GM23338 (cell line): ENCODE measurements at regions not wholly inside any gene's neighbourhood (a gene's known extent, or its start where the extent isn't known, plus 50 kb on each side); places are given as distances from the start of the nearest gene placed in this dataset.

Experiments used
- ATAC-seq: fragments of 200-7000 bp; cut with Tn5 transposase; 3 replicates; pipeline ENCODE4 v1.9.1; 2020
- DNase-seq: peaks from one replicate; pipeline ENCODE4 v3.0.0-alpha.2; 2015; ENCODE audit warnings: low spot score
- H2AFZ ChIP-seq: fragments of 200-600 bp; sonication (generic); 2 replicates; pipeline ENCODE4 v1.8.0; 2016; ENCODE audit warnings: antibody characterized with exemption, mild to moderate bottlenecking, moderate library complexity
- H3F3A ChIP-seq: fragments of 200-600 bp; sonication (generic); replicated peaks from 2 replicates; pipeline ENCODE4 v1.8.0; 2017; ENCODE audit warnings: antibody characterized with exemption, mixed run types, low read depth
- H3K27ac ChIP-seq: fragments of 200-600 bp; sonication (generic); 2 replicates; pipeline ENCODE4 v1.6.1; 2016; ENCODE audit warnings: low read depth
- H3K27me3 ChIP-seq: fragments of 200-600 bp; sonication (generic); 2 replicates; pipeline ENCODE4 v1.8.0; 2016; ENCODE audit warnings: mild to moderate bottlenecking, mixed run types, moderate library complexity; ENCODE audit not compliant: insufficient read depth
- H3K36me3 ChIP-seq: fragments of 200-600 bp; sonication (generic); 2 replicates; pipeline ENCODE4 v1.8.0; 2016; ENCODE audit warnings: mild to moderate bottlenecking; ENCODE audit not compliant: insufficient read depth
- H3K4me1 ChIP-seq: fragments of 200-600 bp; sonication (generic); 2 replicates; pipeline ENCODE4 v1.8.0; 2016; ENCODE audit warnings: mild to moderate bottlenecking, moderate library complexity; ENCODE audit not compliant: insufficient read depth
- H3K4me2 ChIP-seq: fragments of 200-600 bp; sonication (generic); 2 replicates; pipeline ENCODE4 v1.7.1; 2017; ENCODE audit warnings: mixed run types
- H3K4me3 ChIP-seq: fragments of 200-600 bp; sonication (generic); 2 replicates; pipeline ENCODE4 v1.6.1; 2016; ENCODE audit warnings: mixed run types
- H3K79me2 ChIP-seq: fragments of 200-600 bp; sonication (generic); replicated peaks from 2 replicates; pipeline ENCODE4 v1.8.0; 2017; ENCODE audit warnings: mild to moderate bottlenecking; ENCODE audit not compliant: insufficient read depth
- H3K9me2 ChIP-seq: fragments of 200-600 bp; sonication (generic); 2 replicates; pipeline ENCODE4 v1.8.0; 2017; ENCODE audit not compliant: insufficient read depth
- H4K20me1 ChIP-seq: fragments of 200-600 bp; sonication (generic); replicated peaks from 2 replicates; pipeline ENCODE4 v1.8.0; 2017; ENCODE audit warnings: mild to moderate bottlenecking; ENCODE audit not compliant: insufficient read depth
- H3K27ac Mint-ChIP-seq: 2 replicates; pipeline ENCODE4 v1.8.0; 2020; ENCODE audit warnings: inconsistent platforms, mild to moderate bottlenecking, moderate library complexity, mixed read lengths
- H3K27me3 Mint-ChIP-seq: 3 replicates; pipeline ENCODE4 v1.8.0; 2022; ENCODE audit warnings: low read depth, mild to moderate bottlenecking, moderate library complexity, mixed read lengths, inconsistent platforms; ENCODE audit not compliant: insufficient read depth, poor library complexity
- H3K36me3 Mint-ChIP-seq: 3 replicates; pipeline ENCODE4 v1.8.0; 2021; ENCODE audit warnings: low read depth, mild to moderate bottlenecking, inconsistent platforms, moderate library complexity, mixed read lengths
- H3K4me1 Mint-ChIP-seq: 3 replicates; pipeline ENCODE4 v1.8.0; 2020; ENCODE audit warnings: mild to moderate bottlenecking, inconsistent platforms, mixed read lengths
- H3K4me3 Mint-ChIP-seq: 3 replicates; pipeline ENCODE4 v1.8.0; 2021; ENCODE audit warnings: moderate library complexity, mild to moderate bottlenecking, inconsistent platforms, mixed read lengths
- H3K9me3 Mint-ChIP-seq: 3 replicates; pipeline ENCODE4 v1.8.0; 2020; ENCODE audit warnings: moderate library complexity, mild to moderate bottlenecking, inconsistent platforms, mixed read lengths
- CREB1 ChIP-seq: fragments of 250-450 bp; sonication (Bioruptor Pico); IDR thresholded peaks from 2 replicates; pipeline ENCODE4 v1.5.0; 2020; ENCODE audit warnings: low read depth, mild to moderate bottlenecking, moderate library complexity
- EZH2 ChIP-seq: fragments of 200-600 bp; sonication (generic); IDR thresholded peaks from one replicate; pipeline ENCODE4 v1.8.0; 2017; ENCODE audit warnings: antibody characterized with exemption, mild to moderate bottlenecking, low read depth; ENCODE audit not compliant: unreplicated experiment
- EZH2phosphoT487 ChIP-seq: fragments of 200-600 bp; sonication (generic); IDR thresholded peaks from one replicate; pipeline ENCODE4 v1.8.1; 2018; ENCODE audit warnings: antibody characterized with exemption; ENCODE audit not compliant: unreplicated experiment
- JUNB ChIP-seq: IDR thresholded peaks from one replicate; pipeline ENCODE4 v1.6.1; 2016; ENCODE audit warnings: antibody characterized with exemption; ENCODE audit not compliant: unreplicated experiment
- NANOG ChIP-seq: IDR thresholded peaks from 2 replicates; pipeline ENCODE4 v1.6.1; 2016; ENCODE audit warnings: antibody characterized with exemption, borderline replicate concordance
- POLR2AphosphoS5 ChIP-seq: IDR thresholded peaks from 2 replicates; pipeline ENCODE4 v1.6.1; 2016; ENCODE audit warnings: antibody characterized with exemption, low read depth
- STAT1 ChIP-seq: IDR thresholded peaks from one replicate; pipeline ENCODE4 v1.6.1; 2016; ENCODE audit warnings: antibody characterized with exemption; ENCODE audit not compliant: unreplicated experiment
- ZNF114 ChIP-seq: fragments of 250-450 bp; sonication (Bioruptor Pico); IDR thresholded peaks from 2 replicates; pipeline ENCODE4 v1.5.0; 2020; ENCODE audit warnings: mild to moderate bottlenecking, moderate library complexity
- ZNF331 ChIP-seq: fragments of 250-450 bp; sonication (Bioruptor Pico); IDR thresholded peaks from 2 replicates; pipeline ENCODE4 v1.5.0; 2020; ENCODE audit warnings: low read depth, mild to moderate bottlenecking, moderate library complexity
- TF ChIP-seq, protein P1 (sequence below), 2 experiments: fragments of 200-600 bp in 1 of 2; sonication (generic) in 1 of 2; conservative IDR thresholded peaks; 2 replicates each; pipeline versions ENCODE4 v1.5.1 to v1.6.1; 2016 to 2017; ENCODE audit warnings: antibody characterized with exemption in 2 of 2, low read depth in 2 of 2, mild to moderate bottlenecking in 2 of 2, moderate library complexity in 1 of 2
- TF ChIP-seq, protein P2 (sequence below): IDR thresholded peaks from 2 replicates; pipeline ENCODE4 v1.6.1; 2016; ENCODE audit warnings: antibody characterized with exemption
- TF ChIP-seq, protein P3 (sequence below): fragments of 250-450 bp; sonication (Bioruptor Pico); IDR thresholded peaks from 2 replicates; pipeline ENCODE4 v1.5.0; 2020; ENCODE audit warnings: mild to moderate bottlenecking, moderate library complexity
- TF ChIP-seq, protein P4 (sequence below): IDR thresholded peaks from one replicate; pipeline ENCODE4 v1.6.1; 2018; ENCODE audit warnings: antibody characterized with exemption; ENCODE audit not compliant: unreplicated experiment

DNA sequence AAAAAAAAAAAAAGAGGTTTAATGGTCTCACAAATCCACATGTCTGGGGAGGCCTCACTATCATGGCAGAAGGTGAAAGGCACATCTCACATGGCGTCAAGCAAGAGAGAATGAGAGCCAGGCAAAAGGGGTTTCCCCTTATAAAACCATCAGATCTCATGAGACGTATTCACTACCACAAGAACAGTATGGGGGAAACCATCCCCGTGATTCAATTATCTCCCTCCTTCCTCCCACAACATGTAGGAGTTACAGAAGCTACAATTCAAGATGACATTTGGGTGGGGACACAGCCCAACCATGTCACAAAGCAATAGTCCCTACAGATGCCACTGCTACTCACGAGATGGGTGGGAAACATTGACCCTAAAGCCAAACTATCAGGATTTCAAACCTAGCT, 392.7 kb upstream of the ID2 start:
- H3K27ac Mint-ChIP-seq: no peak overlapping the region
- H3K4me1 Mint-ChIP-seq: peaks cover 4% of the 10 kb centered on the region
- ATAC-seq: no peak
- Histone ChIP-seq H3K36me3 (no peaks in the 10 kb centered on the region), H2AFZ (no peak overlapping the region), H3K27ac (no peak overlapping the region), H3K27me3 (no peaks in the 10 kb centered on the region), H3K4me1 (no peaks in the 10 kb centered on the region), H3K79me2 (no peaks in the 10 kb centered on the region), H3K9me2 (peaks cover 10% of the 10 kb centered on the region), H4K20me1 (no peaks in the 10 kb centered on the region), H3F3A (no peaks in the 10 kb centered on the region), H3K4me3 (no peak overlapping the region), H3K4me2 (no peak overlapping the region)
- DNase-seq: no peak
- no peak overlapping the region for H3K4me3 Mint-ChIP-seq
- no peak for TF ChIP-seq ZNF331
- no peak for TF ChIP-seq EZH2
- no peak for TF ChIP-seq EZH2phosphoT487
- TF ChIP-seq ZNF114: no peak
- TF ChIP-seq JUNB: no peak
- no peak for TF ChIP-seq POLR2AphosphoS5
- TF ChIP-seq, protein P1, sequence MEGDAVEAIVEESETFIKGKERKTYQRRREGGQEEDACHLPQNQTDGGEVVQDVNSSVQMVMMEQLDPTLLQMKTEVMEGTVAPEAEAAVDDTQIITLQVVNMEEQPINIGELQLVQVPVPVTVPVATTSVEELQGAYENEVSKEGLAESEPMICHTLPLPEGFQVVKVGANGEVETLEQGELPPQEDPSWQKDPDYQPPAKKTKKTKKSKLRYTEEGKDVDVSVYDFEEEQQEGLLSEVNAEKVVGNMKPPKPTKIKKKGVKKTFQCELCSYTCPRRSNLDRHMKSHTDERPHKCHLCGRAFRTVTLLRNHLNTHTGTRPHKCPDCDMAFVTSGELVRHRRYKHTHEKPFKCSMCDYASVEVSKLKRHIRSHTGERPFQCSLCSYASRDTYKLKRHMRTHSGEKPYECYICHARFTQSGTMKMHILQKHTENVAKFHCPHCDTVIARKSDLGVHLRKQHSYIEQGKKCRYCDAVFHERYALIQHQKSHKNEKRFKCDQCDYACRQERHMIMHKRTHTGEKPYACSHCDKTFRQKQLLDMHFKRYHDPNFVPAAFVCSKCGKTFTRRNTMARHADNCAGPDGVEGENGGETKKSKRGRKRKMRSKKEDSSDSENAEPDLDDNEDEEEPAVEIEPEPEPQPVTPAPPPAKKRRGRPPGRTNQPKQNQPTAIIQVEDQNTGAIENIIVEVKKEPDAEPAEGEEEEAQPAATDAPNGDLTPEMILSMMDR (conservative IDR thresholded peaks at IDR 0.05; ENCODE audit: low read depth in 2 of 2): no peak
- no peak for TF ChIP-seq STAT1
- TF ChIP-seq NANOG: no peak
- TF ChIP-seq, protein P2, sequence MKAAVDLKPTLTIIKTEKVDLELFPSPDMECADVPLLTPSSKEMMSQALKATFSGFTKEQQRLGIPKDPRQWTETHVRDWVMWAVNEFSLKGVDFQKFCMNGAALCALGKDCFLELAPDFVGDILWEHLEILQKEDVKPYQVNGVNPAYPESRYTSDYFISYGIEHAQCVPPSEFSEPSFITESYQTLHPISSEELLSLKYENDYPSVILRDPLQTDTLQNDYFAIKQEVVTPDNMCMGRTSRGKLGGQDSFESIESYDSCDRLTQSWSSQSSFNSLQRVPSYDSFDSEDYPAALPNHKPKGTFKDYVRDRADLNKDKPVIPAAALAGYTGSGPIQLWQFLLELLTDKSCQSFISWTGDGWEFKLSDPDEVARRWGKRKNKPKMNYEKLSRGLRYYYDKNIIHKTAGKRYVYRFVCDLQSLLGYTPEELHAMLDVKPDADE: no peak
- TF ChIP-seq, protein P3, sequence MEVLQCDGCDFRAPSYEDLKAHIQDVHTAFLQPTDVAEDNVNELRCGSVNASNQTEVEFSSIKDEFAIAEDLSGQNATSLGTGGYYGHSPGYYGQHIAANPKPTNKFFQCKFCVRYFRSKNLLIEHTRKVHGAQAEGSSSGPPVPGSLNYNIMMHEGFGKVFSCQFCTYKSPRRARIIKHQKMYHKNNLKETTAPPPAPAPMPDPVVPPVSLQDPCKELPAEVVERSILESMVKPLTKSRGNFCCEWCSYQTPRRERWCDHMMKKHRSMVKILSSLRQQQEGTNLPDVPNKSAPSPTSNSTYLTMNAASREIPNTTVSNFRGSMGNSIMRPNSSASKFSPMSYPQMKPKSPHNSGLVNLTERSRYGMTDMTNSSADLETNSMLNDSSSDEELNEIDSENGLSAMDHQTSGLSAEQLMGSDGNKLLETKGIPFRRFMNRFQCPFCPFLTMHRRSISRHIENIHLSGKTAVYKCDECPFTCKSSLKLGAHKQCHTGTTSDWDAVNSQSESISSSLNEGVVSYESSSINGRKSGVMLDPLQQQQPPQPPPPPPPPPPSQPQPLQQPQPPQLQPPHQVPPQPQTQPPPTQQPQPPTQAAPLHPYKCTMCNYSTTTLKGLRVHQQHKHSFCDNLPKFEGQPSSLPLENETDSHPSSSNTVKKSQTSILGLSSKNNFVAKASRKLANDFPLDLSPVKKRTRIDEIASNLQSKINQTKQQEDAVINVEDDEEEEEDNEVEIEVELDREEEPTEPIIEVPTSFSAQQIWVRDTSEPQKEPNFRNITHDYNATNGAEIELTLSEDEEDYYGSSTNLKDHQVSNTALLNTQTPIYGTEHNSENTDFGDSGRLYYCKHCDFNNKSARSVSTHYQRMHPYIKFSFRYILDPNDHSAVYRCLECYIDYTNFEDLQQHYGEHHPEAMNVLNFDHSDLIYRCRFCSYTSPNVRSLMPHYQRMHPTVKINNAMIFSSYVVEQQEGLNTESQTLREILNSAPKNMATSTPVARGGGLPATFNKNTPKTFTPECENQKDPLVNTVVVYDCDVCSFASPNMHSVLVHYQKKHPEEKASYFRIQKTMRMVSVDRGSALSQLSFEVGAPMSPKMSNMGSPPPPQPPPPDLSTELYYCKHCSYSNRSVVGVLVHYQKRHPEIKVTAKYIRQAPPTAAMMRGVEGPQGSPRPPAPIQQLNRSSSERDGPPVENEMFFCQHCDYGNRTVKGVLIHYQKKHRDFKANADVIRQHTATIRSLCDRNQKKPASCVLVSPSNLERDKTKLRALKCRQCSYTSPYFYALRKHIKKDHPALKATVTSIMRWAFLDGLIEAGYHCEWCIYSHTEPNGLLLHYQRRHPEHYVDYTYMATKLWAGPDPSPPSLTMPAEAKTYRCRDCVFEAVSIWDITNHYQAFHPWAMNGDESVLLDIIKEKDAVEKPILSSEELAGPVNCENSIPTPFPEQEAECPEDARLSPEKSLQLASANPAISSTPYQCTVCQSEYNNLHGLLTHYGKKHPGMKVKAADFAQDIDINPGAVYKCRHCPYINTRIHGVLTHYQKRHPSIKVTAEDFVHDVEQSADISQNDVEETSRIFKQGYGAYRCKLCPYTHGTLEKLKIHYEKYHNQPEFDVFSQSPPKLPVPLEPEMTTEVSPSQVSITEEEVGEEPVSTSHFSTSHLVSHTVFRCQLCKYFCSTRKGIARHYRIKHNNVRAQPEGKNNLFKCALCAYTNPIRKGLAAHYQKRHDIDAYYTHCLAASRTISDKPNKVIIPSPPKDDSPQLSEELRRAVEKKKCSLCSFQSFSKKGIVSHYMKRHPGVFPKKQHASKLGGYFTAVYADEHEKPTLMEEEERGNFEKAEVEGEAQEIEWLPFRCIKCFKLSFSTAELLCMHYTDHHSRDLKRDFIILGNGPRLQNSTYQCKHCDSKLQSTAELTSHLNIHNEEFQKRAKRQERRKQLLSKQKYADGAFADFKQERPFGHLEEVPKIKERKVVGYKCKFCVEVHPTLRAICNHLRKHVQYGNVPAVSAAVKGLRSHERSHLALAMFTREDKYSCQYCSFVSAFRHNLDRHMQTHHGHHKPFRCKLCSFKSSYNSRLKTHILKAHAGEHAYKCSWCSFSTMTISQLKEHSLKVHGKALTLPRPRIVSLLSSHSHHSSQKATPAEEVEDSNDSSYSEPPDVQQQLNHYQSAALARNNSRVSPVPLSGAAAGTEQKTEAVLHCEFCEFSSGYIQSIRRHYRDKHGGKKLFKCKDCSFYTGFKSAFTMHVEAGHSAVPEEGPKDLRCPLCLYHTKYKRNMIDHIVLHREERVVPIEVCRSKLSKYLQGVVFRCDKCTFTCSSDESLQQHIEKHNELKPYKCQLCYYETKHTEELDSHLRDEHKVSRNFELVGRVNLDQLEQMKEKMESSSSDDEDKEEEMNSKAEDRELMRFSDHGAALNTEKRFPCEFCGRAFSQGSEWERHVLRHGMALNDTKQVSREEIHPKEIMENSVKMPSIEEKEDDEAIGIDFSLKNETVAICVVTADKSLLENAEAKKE (CRISPR knock-in tag): no peak
- TF ChIP-seq, protein P4, sequence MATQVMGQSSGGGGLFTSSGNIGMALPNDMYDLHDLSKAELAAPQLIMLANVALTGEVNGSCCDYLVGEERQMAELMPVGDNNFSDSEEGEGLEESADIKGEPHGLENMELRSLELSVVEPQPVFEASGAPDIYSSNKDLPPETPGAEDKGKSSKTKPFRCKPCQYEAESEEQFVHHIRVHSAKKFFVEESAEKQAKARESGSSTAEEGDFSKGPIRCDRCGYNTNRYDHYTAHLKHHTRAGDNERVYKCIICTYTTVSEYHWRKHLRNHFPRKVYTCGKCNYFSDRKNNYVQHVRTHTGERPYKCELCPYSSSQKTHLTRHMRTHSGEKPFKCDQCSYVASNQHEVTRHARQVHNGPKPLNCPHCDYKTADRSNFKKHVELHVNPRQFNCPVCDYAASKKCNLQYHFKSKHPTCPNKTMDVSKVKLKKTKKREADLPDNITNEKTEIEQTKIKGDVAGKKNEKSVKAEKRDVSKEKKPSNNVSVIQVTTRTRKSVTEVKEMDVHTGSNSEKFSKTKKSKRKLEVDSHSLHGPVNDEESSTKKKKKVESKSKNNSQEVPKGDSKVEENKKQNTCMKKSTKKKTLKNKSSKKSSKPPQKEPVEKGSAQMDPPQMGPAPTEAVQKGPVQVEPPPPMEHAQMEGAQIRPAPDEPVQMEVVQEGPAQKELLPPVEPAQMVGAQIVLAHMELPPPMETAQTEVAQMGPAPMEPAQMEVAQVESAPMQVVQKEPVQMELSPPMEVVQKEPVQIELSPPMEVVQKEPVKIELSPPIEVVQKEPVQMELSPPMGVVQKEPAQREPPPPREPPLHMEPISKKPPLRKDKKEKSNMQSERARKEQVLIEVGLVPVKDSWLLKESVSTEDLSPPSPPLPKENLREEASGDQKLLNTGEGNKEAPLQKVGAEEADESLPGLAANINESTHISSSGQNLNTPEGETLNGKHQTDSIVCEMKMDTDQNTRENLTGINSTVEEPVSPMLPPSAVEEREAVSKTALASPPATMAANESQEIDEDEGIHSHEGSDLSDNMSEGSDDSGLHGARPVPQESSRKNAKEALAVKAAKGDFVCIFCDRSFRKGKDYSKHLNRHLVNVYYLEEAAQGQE: no peak
- TF ChIP-seq CREB1 (CRISPR knock-in tag): no peak
- peaks cover 11% of the 10 kb centered on the region for H3K36me3 Mint-ChIP-seq
- peaks cover 2% of the 10 kb centered on the region for H3K27me3 Mint-ChIP-seq
- peaks cover 6% of the 10 kb centered on the region; the same call in 2 of the 3 replicates for H3K9me3 Mint-ChIP-seq
